BJ (cell line): ENCODE measurements at regions not wholly inside any gene's neighbourhood (a gene's known extent, or its start where the extent isn't known, plus 50 kb on each side); places are given as distances from the start of the nearest gene placed in this dataset.

ENCODE experiments used
- CTCF ChIA-PET: fragments of 350-600 bp; formaldehyde crosslinking; extraction: SDS; loops from one replicate; lab custom pipeline; 2021; ENCODE audit warnings: antibody characterized with exemption, inconsistent platforms; lab: Yijun Ruan, JAX
- POLR2A ChIA-PET: fragments of 300-600 bp; sonication (Branson Sonifier 250); formaldehyde crosslinking; extraction: SDS; loops from one replicate; lab custom pipeline; 2021; ENCODE audit warnings: antibody characterized with exemption; lab: Charles Lee
- DNase-seq: peaks from one replicate; pipeline ENCODE4 v3.0.0-alpha.2; 2011; ENCODE audit warnings: low read depth
- H3K27me3 ChIP-seq: 2 replicates; pipeline ENCODE4 v1.6.0; 2011; ENCODE audit warnings: low read length; ENCODE audit not compliant: control insufficient read depth, insufficient read depth
- H3K36me3 ChIP-seq: 2 replicates; pipeline ENCODE4 v1.5.1; 2011; ENCODE audit warnings: low read length; ENCODE audit not compliant: control insufficient read depth, insufficient read depth
- H3K4me3 ChIP-seq: 2 replicates; pipeline ENCODE4 v1.5.1; 2011; ENCODE audit warnings: low read depth, mild to moderate bottlenecking, control low read depth, low read length
- TF ChIP-seq, protein P1 (sequence below): IDR thresholded peaks from 2 replicates; pipeline ENCODE4 v1.5.1; 2011; ENCODE audit warnings: low read depth, mild to moderate bottlenecking, control low read depth, inconsistent platforms, low read length, moderate library complexity; ENCODE audit not compliant: insufficient read depth

DNA sequence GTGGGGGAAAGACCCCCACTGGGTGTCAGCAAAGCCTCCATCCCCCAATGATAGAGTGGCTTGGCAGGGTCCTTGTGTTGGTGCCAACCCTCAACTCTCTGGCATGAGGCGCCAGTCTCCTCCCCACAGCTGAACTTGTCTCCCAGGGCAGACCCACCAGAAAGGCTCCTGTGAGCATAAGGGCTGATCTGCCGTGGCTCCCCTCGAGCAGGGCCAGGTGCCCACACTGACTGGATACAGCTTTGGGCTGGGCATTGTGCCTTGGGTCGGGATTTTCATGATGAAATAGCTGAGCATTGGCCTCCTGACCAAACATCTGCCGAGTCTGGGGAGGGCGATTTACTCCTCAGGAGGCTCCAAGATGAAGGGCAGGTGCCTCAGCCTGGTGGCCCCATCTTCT, 68.1 kb upstream of the NPTX2 start:
- ChIA-PET POLR2A (no interaction called here), CTCF (no interaction called here)
- Histone ChIP-seq H3K36me3 (no peaks in the 10 kb centered on the region), H3K4me3 (no peak overlapping the region), H3K27me3 (no peaks in the 10 kb centered on the region)
- TF ChIP-seq, protein P1, sequence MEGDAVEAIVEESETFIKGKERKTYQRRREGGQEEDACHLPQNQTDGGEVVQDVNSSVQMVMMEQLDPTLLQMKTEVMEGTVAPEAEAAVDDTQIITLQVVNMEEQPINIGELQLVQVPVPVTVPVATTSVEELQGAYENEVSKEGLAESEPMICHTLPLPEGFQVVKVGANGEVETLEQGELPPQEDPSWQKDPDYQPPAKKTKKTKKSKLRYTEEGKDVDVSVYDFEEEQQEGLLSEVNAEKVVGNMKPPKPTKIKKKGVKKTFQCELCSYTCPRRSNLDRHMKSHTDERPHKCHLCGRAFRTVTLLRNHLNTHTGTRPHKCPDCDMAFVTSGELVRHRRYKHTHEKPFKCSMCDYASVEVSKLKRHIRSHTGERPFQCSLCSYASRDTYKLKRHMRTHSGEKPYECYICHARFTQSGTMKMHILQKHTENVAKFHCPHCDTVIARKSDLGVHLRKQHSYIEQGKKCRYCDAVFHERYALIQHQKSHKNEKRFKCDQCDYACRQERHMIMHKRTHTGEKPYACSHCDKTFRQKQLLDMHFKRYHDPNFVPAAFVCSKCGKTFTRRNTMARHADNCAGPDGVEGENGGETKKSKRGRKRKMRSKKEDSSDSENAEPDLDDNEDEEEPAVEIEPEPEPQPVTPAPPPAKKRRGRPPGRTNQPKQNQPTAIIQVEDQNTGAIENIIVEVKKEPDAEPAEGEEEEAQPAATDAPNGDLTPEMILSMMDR = no peak
- no peak for DNase-seq

DNA sequence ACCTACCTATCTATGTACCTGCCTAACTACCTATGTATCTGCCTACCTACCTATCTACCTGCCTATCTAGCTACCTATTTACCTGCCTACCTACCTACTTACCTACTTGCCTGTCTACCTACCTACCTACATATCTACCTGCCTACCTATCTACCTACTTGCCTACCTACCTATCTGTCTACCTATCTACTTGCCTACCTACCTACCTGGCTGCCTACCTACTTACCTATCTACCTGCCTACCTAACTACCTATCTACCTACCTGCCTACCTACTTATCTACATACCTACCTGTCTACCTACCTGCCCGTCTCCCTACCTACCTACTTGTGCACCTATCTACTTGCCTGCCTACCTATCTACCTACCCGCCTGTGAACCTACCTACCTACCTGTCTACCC, 68.7 kb upstream of the NPTX2 start:
- Histone ChIP-seq H3K4me3 (no peak overlapping the region), H3K27me3 (no peaks in the 10 kb centered on the region), H3K36me3 (no peaks in the 10 kb centered on the region)
- POLR2A ChIA-PET = no interaction called here
- no peak for DNase-seq
- CTCF ChIA-PET = no interaction called here
- TF ChIP-seq, protein P1 = no peak

DNA sequence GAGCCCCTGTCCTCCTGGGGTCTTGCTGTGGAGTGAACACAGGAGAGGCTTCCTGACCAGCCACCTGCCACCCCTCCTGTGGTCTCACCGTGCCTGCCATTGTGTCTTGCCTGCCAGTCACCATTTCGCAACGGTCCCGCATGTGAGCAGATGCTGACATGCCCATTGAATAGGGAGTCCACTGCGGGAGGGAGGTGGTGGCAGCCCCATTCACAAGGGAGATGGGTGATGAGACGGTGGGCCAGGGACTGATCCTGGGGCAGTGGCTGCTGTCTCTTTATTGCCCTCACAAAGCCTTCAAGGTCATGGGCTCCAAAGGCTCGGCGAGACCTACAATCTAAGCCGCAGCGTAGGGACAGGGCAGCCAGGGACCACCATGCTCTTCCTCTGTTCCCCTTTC, 76.0 kb upstream of the NPTX2 start:
- H3K36me3 ChIP-seq = no peaks in the 10 kb centered on the region
- DNase-seq = no peak
- no peak overlapping the region for H3K4me3 ChIP-seq
- POLR2A ChIA-PET = no interaction called here
- H3K27me3 ChIP-seq = no peaks in the 10 kb centered on the region
- CTCF ChIA-PET = no interaction called here
- TF ChIP-seq, protein P1 = no peak

DNA sequence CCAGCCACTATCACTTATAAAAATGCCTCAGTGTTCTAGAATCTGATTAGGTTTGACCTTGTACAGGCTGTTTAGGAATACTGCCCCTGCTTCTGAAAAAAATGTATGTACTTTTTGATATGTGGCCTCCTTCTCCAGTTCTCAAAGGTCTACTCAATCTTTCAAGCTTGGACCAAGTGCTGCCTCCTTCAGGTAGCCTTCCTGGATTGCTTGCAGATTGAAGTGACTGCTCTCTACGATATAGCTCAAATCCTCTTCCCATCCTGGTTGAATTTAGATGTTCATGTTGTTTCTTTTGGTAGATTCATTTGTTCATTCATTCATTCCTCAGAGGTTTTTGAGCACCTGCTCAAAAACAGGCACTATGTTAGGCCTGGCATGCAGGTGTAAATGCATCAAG, 77.2 kb upstream of the NPTX2 start:
- ChIA-PET CTCF (no interaction called here), POLR2A (no interaction called here)
- DNase-seq = no peak
- no peak overlapping the region for H3K4me3 ChIP-seq
- H3K27me3 ChIP-seq = no peaks in the 10 kb centered on the region
- TF ChIP-seq, protein P1 = no peak
- H3K36me3 ChIP-seq = no peaks in the 10 kb centered on the region

DNA sequence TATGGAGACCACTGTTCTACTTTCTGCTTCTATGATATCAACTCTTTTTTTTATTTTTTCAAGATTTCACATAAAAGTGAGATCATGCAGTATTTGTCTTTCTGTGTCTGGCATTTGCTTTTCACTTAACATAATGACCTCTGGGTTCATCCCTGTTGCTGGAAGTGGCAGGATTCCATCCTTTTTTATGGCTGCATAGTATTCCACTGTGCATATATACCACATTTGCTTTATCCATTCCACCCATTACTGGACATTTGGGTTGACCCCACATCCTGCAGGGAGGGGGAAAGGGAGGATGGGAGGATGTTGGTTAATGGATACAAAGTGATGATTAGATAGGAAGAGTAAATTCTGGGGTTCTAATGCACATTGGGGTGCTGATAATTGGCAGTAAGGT, 80.3 kb upstream of the NPTX2 start:
- Histone ChIP-seq H3K4me3 (no peak overlapping the region), H3K36me3 (no peaks in the 10 kb centered on the region), H3K27me3 (no peaks in the 10 kb centered on the region)
- ChIA-PET CTCF (no interaction called here), POLR2A (no interaction called here)
- DNase-seq = no peak
- TF ChIP-seq, protein P1 = no peak
